Activated T-cell treated with anti-CD3 and anti-CD28 coated beads for 1 hour (primary cell): ENCODE measurements at regions not wholly inside any gene's neighbourhood (a gene's known extent, or its start where the extent isn't known, plus 50 kb on each side); places are given as distances from the start of the nearest gene placed in this dataset.

Experiments used
- DNase-seq: peaks from one replicate; pipeline ENCODE4 v3.0.0-alpha.2; 2020; ENCODE audit warnings: low read depth

DNA sequence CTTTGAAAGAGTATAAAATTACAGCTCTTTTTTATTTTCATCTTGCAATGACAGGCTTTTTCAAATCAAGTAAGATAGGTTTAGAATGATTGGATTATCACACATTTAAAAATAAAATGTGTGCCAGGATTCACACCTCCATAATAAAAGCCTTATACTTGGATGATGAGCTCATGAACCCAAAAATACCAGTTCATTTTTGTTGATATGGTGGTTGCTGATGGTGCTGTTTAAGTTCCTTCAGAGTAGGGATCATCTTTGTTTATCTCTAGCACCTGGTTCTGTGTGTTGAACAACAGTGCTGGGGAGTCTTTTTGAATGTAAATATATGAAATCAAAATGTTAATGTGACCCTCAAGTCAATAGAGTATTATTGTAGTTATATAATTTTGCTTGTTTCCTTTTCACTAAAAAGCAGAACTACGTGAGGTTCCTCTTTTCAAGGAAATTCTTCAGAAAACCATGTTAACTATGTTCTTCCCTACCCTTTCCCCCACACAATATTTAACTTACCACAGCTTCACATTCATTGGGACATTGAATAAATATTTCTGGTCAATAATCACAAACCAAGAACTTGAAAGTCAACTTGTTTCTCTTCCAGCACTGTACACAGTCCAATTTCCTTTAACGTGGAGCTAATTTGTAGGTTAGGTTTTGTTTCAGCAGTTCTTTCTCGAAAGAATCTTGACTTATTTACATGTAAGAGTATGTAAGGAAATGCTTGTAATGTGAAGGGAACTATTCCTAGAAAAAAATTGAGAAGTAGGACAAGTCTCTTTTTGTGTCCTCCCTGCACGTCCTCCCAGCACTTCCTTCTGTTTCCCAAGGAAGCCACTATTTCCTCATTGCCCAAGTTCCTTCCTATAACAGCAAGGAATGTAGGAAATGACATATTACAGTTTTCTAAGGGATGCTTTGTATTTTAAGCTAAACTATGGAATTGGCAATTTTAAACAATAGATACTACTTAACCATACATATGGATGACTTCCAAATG, 945.9 kb upstream of the CITED2 start:
- DNase-seq, result no peak

DNA sequence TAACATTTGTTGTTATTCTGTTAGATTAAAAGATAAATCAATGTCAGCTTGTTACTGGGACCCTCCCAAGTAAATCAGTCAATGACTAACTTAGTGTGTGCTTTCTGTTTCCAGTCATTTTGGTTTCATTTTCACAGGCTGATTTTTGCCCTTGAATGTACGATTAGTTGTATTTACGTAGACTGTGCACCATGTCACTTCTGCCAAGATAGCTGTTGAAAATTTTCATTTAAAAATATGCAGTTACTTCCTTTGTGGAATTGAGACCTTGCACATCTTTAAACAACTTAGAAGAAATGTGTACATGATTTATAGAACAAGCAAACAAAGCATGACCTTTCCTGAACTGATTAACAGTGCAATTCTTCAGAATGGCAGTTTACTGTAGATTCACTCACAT, 944.8 kb upstream of the CITED2 start:
- no peak for DNase-seq

- no peak for DNase-seq
Observed at GRCh38 chr6:140318408-140318807, 944.0 kb upstream of the CITED2 start.

DNA sequence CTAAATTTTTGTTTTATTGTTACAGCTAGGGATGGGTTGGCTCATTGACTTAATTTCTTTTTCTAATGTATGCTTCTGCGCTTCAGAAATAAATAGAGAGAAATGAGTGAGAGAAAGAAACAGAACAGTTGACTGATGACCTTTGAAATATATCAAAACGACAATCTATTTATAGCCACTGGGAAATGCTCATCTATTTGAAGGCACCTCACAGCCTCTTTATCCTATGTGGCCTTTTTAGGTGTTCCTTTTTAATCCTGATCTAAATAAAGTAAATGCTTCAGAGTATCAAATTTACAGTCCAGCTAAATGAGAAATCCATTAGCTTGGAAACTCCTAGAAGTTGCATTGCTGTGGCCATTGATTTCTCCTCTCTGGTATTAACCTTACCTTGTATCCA, 943.5 kb upstream of the CITED2 start:
- DNase-seq, result no peak

DNA sequence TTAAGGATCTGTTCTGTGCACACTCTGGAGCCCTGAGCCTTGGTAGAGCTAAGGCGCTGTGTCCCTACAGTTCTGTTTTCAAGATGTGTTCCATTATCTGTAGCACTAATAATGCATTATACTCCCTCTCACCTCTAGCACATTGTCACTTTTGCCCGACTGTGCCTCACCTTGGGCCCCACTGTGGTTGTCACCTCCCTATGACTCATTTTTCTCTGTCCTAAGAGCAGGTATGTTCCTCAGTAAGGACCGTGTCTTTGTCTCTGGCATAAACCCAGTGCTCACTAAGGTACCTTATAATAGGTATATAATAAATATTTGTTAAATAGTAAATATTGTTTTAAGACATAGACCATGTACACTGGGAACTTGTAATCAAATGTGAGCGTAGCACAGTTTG, 942.5 kb upstream of the CITED2 start:
- no peak for DNase-seq

DNA sequence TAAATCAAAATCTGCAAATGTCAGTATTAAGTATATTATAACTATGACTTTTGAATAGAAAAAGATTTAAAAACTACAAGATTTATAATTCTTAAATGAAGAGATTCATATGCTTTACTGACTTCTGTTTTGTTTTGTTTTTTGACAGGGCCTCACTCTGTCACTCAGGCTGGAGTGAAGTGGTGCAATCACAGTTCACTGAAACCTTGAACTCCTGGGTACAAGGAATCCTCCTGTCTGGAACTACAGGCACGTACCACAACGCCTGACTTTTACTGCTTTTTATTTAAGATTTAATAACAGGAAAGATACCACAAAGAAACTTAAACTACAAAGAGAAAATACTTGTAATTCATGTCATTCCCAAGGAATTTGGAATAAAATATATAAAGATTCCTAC, 940.2 kb upstream of the CITED2 start:
- DNase-seq, result no peak

DNA sequence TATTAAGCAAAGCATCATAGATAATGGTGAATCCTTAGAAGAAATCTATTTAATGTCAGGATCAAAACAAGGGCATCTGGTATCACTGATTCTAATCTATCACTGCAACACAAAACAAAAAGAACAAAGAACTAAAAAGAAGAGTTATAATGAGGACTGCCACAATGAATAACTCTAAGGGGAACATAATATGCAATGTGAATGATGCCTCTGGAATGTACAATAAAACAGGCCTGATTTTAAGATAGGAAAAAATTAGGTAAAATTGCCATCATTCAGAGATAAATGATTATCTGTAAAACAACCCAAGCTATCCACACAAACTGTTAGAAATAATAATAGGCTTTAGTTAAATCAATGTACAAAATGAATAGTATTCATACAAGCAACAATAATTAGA, 936.7 kb upstream of the CITED2 start:
- no peak for DNase-seq

DNA sequence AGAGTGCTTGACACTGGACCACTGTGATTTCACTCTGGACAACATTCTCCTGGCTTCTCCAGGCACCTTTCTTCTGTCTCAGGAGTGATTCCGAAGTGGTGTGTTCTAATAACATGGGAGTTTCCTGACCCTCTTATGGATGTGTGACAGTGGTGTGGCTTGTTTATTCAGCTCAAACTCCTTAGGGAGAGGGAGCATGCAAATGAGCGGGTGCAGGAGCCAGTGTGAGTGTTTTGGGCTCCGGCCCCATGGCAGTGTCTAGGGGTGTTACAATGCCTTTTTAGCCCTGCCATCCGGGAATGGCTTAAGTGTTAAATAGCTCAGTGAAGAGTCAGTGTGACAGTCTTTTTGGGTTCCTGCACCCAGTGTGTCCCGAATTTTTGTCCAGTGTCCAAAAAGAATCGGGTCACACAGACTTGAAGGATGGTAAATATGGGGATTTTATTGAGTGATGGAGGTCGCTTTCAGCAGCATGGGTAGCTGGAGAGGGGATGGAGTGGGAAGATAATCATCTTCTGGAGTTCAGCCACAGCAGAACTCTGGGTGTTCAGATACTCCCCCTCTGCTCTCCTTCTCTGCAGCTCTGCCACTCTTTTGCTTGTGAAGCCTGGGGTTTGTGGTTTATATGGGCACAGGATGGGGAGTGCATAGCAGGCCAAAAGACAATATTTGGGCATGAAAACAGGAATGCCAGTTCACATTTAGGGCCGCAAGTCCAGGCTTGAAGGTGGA, 928.9 kb upstream of the CITED2 start:
- DNase-seq, result no peak

DNA sequence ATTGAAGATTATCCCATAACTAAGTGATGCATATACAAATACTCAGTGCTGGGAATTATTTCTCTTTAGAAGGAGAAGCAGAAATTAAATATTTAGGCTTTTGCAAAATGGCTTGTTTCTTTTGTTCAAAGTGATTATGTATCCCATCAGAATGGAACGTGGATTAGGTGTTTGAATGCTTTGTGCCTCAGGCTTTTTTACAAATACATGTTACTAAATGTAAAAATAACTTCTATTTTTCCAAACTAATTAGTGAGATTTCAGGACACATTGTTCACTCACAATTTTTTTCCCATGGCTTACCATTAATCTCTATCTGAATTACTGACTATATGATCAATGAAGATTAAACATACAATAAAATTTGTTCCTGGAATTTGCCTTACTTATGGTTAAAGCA, 925.9 kb upstream of the CITED2 start:
- DNase-seq, result no peak

- no peak for DNase-seq
Observed at GRCh38 chr6:140289186-140289585, 914.7 kb upstream of the CITED2 start.

DNA sequence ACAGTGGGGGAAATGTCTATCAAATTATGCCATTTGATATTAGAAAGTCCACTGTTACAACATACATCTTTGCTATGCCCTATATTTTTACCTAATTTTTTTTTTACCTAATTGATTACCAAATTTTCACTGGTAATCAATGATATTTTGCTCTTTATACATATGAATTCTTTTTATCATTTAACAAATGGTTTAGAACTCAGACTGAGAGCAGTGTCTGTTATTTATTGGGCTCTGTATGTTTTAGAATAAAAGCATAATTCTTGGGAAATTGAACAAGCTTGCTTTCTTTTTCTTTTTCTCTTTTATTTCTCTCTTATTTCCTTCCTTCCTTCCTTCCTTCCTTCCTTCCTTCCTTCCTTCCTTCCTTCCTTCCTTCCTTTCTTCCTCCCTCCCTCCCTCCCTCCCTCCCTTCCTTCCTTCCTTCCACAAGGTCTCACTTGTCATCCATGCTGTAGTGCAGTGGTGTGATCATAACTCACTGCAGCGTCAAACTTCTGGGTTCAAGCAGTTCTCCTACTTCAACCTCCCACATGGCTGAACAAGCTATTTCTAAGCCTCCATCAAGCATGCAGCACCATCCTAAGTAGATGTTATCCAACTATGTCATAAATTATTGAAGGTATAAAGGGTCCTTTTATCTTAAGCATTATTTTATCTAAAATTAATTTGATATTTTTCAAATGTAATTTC, 911.7 kb upstream of the CITED2 start:
- no peak for DNase-seq

- no peak for DNase-seq
Observed at GRCh38 chr6:140285471-140285870, 911.0 kb upstream of the CITED2 start.

DNA sequence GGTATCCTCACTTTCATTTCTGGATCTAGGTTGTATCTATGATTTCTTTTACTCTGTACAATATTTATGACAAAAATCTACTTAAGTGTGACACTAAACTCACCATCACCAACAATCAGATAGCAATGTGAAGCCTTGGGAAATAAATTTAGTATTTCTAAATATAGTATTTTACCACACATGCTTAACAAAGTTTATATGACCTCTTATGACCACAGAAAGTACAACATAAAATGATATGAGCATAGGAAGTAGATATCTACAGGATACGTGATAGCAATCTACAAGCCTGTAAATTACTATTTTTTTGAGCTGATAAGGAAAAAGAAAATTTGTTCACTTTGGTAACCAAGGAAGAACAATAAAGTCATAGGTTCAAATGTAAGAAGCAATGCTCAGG, 910.4 kb upstream of the CITED2 start:
- no peak for DNase-seq

- no peak for DNase-seq
Observed at GRCh38 chr6:140283197-140283596, 908.7 kb upstream of the CITED2 start.

DNA sequence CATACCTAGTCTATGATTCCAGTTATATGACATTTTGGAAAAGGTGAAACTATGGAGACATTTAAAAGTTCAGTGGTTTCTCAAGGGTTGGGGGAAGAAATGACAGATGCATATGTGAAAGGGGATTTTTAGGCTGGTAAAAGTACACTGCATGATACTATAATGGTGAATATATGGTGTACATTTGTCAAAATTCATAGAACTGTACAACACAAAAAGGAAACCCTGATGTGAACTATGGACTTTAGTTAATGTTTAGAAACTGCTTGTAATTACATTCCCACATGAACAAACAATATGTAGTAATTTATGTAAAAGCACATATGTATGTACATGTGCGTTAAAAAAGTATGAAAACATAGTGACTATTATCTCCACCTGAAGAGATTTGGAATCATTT, 907.3 kb upstream of the CITED2 start:
- no peak for DNase-seq

DNA sequence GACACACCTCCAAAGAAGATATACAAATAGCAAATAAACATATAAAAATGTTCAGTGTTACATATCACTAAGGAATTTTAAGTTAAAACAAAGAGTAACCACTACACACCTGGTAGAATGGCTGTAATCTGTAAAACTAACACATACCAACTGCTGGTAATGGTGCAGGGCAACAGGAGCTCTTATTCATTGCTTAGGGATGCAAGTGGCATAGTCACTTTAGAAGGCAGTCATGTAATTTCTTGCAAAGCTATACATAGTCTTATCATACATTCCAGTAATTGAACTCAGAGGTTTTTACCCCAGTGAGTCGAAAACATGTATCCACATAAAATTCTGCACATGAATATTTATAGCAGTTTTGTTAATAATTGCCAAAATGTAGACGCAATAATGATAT, 906.8 kb upstream of the CITED2 start:
- DNase-seq, result no peak

DNA sequence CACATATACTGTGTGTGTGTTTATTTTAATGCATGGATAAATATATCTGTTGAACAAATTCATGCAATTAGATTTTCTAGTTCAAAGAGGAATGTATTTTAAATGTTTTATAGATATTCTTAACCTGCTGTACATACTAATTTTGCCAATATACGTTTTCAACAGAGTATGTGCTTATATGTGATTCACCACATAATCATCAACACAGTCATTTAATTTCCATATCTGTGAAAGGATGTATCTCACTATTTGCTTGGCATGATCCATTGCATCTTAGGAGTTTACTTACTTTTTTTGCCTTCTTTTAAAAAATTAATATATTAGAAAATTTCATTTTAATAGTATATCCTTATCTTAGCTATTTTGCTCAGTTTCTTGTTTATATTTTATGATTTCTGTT, 902.3 kb upstream of the CITED2 start:
- no peak for DNase-seq

DNA sequence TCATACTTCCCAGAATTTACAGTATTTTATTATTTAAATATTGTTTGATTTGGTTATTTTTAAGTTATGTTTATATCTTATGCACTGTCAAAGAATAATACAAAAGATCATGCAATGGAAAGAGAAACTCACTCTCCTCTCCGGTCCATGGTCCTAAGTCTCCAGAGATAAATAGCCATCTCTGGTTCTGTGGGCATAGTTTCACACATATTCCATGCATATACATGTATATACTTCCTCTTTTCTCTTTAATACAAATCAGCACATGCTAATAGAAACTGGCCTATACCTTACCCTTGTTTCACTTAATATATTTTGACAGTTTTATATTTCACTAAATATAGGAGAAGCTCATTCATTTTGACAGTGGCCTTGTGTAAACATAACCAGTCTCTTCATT, 901.7 kb upstream of the CITED2 start:
- DNase-seq, result no peak

GRCh38 chr6:140275725-140276124, 901.3 kb upstream of the CITED2 start:
- DNase-seq, result no peak

GRCh38 chr6:140274548-140274947, 900.1 kb upstream of the CITED2 start:
- no peak for DNase-seq

DNA sequence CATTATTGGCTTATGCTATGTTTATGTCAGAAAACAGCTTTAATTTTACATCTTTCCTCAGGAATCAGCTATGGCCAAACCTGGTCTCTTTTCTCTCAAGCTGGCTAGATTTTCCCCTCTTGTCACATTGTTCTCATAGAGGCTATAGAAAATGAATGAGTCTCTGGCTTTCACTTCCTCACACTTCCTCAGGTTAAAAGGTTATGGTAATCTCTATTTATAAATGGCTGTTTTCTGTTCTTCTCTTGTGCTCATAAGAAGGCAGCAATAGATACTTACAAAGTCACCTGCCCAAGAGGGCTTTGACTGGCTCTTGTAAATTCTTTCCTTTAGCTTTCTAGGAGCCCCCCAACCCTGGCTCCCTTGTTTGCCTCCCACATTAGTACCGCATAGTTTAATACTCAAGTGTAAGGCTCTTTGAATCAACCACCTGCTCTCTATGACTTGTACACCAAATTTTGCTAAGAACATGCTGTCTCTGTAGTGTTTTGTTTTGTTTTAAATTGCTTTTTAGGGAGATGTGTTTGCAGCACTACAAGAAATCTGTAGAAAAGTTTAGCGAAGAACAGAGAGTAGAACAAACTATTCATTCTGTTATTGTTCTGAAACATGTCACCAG, 897.4 kb upstream of the CITED2 start:
- DNase-seq, result no peak

GRCh38 chr6:140269591-140270165, 895.2 kb upstream of the CITED2 start:
- no peak for DNase-seq
